ENCODE measurements at regions not wholly inside any gene's neighbourhood (a gene's known extent, or its start where the extent isn't known, plus 50 kb on each side); places are given as distances from the start of the nearest gene placed in this dataset.

DNA sequence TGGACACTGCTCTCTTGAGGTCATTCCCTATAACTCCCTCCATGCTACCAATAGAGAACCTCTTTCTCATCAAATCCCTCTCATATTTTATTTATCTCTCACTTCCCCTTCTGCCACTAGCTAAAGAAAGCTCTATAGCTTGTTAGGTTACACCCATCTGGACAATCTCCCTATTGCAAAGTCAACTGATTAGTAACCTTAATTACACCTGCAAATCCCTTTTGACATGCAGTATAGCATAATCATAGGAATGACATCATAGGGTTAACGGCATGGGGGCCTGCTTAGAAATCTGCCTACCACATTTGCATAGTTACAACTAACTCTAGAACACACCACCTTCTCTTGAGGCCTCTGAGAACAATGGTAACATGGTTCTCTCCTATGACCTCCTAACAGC lies 181.2 kb downstream of the EMP1 start:
- ATAC-seq (ENCODE audit: low read depth), result no peak
- CTCF ChIA-PET, result no interaction called here

More for the DNA sequence above, 181.2 kb downstream of the EMP1 start:
- Histone ChIP-seq H3K4me3 (ENCODE audit: insufficient read depth, low read depth, low read length) (no peak overlapping the region), H2BK20ac (ENCODE audit: low read depth, low read length) (no peak overlapping the region), H2AK9ac (replicated peaks; ENCODE audit: low read depth, low read length, poor library complexity) (no peak overlapping the region), H4K5ac (ENCODE audit: low read depth, low read length) (no peak overlapping the region), H3K14ac (replicated peaks; ENCODE audit: low read depth, low read length) (no peak overlapping the region), H2BK15ac (ENCODE audit: low read depth, low read length) (no peak overlapping the region), H3K27ac (ENCODE audit: insufficient read depth, low read length) (no peak overlapping the region), H4K8ac (ENCODE audit: low read depth in 2 of 2, low read length in 2 of 2) (no peak overlapping the region), H3K4ac (ENCODE audit: low read depth, low read length) (no peak overlapping the region), H3K56ac (ENCODE audit: extremely low read depth, insufficient read depth, low read length) (no peak overlapping the region), H4K91ac (ENCODE audit: insufficient read depth, low read depth, low read length) (no peak overlapping the region), H3K23ac (ENCODE audit: low read depth, low read length) (no peak overlapping the region), H2AFZ (replicated peaks; ENCODE audit: low read length, poor library complexity) (no peak overlapping the region), H3K36me3 (ENCODE audit: control insufficient read depth, insufficient read depth, low read length) (no peaks in the 10 kb centered on the region), H3K9me1 (ENCODE audit: insufficient read depth, low read length) (no peaks in the 10 kb centered on the region), H3K27me3 (ENCODE audit: control insufficient read depth, insufficient read depth, low read length) (0 out of 2 replicates have a peak, but pooled peaks cover 2% of the 10 kb centered on the region), H3K4me1 (ENCODE audit: control insufficient read depth, insufficient read depth, low read length) (no peaks in the 10 kb centered on the region), H2BK120ac (ENCODE audit: low read depth, low read length) (no peak overlapping the region), H3K9ac (ENCODE audit: low read depth, low read length) (no peak overlapping the region), H3K79me1 (ENCODE audit: low read depth in 1 of 2, low read length in 2 of 2) (no peaks in the 10 kb centered on the region), H4K20me1 (ENCODE audit: insufficient read depth, low read length) (no peaks in the 10 kb centered on the region), H2AK5ac (ENCODE audit: low read depth, low read length) (no peak overlapping the region), H2BK5ac (ENCODE audit: low read depth, low read length, poor library complexity, severe bottlenecking) (no peak overlapping the region), H3K4me2 (ENCODE audit: low read depth, low read length) (no peak overlapping the region), H3K18ac (ENCODE audit: low read depth, low read length) (no peak overlapping the region), H3K9me3 (ENCODE audit: control insufficient read depth, insufficient read depth, low read length) (no peaks in the 10 kb centered on the region)
- no peak for DNase-seq
- no TSS peak for BruUV-seq (replicated peaks)
- dilution Hi-C loops (cut with HindIII; ENCODE audit: low sequenced_read_pairs, unreplicated experiment) (no loop called here), in situ Hi-C loops (cut with MboI; ENCODE audit: low sequenced_read_pairs) (no loop called here), intact Hi-C loops (cut with micrococcal nuclease) (no loop called here)
- POLR2A ChIA-PET (ENCODE audit: unreplicated experiment), result no interaction called here
- WGBS, 2 experiments (ENCODE audit: extremely low coverage in 2 of 2, insufficient read length in 1 of 2), result no CpG with 5 or more reads among the region's 1 CpG
- TF ChIP-seq SMC3 (IDR thresholded peaks at IDR 0.05; ENCODE audit: low read depth, low read length), result no peak
- TF ChIP-seq NFE2L2 (IDR thresholded peaks at IDR 0.05; ENCODE audit: low read depth, low read length), result no peak

Measured in IMR-90 (cell line).